ENCODE measurements at regions not wholly inside any gene's neighbourhood (a gene's known extent, or its start where the extent isn't known, plus 50 kb on each side); places are given as distances from the start of the nearest gene placed in this dataset.

DNA sequence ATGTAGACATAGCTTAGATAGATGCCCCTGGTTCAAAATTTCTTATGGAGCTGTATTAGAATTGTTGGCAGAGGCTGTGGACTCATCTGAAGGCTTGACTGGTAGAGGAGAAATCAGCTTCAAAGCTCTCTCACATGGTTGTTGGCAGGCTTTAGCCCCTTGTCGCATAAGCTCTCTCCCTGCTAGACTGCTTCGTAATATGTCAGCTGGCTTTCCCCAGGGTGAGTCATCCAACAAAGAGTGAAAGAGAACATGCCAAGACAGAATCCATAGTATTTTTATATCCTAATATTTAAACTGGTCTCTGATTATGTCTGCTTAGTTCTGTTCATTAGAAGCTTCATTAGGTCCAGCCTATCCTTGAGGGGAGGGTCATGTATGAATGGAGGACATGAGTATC, 427.4 kb upstream of the NAALADL2 start:
- Histone ChIP-seq H3K9me3 (replicated peaks; ENCODE audit: control insufficient read depth, insufficient read depth, low read length) (no peaks in the 10 kb centered on the region), H3K4me3 (no peak overlapping the region), H3K79me2 (ENCODE audit: control insufficient read depth, insufficient read depth, low read length) (no peaks in the 10 kb centered on the region), H3K36me3 (ENCODE audit: control insufficient read depth in 2 of 2, insufficient read depth in 2 of 2, low read length in 1 of 2) (no peaks in the 10 kb centered on the region), H3K27me3 (replicated peaks in 1 of 2; ENCODE audit: control insufficient read depth in 2 of 2, insufficient read depth in 2 of 2, low read length in 1 of 2) (no peaks in the 10 kb centered on the region), H3K27ac (ENCODE audit: control insufficient read depth, insufficient read depth) (no peak overlapping the region), H4K20me1 (ENCODE audit: control insufficient read depth, insufficient read depth) (no peaks in the 10 kb centered on the region), H3K9ac (ENCODE audit: control insufficient read depth, insufficient read depth, low read length) (no peak overlapping the region), H2AFZ (ENCODE audit: control insufficient read depth, low read depth, low read length) (no peak overlapping the region), H3K4me1 (ENCODE audit: control insufficient read depth, insufficient read depth, low read length) (no peaks in the 10 kb centered on the region), H3K4me2 (ENCODE audit: control insufficient read depth, insufficient read depth) (no peak overlapping the region)
- RAD21 ChIA-PET (ENCODE audit: unreplicated experiment): no interaction called here
- POLR2A ChIA-PET: no interaction called here
- 69% methylated on average over 2 of the region's 2 CpGs for WGBS (ENCODE audit: insufficient coverage, insufficient replicate concordance, low lambda C conversion rate, missing lambda C conversion rate)
- SMC1A ChIA-PET (ENCODE audit: uncharacterized antibody, unreplicated experiment): interaction anchor here (1.0 kb wide), 1 partner anchor 65 kb away, joined by 3 read pairs; no protein-coding TSS in a partner anchor
- BruUV-seq (replicated peaks): no TSS peak
- DNase-seq (ENCODE audit: low read depth, low spot score) (no peak), FAIRE-seq (no peak), ATAC-seq (no peak)
- in situ Hi-C loops (cut with MboI): no loop called here
- TF ChIP-seq FOS (IDR thresholded peaks at IDR 0.05; ENCODE audit: borderline replicate concordance, extremely low read depth, insufficient read length): no peak
- TF ChIP-seq HCFC1 (IDR thresholded peaks at IDR 0.05; ENCODE audit: low read length): no peak
- no peak for TF ChIP-seq IRF4 (IDR thresholded peaks at IDR 0.05; ENCODE audit: low read depth, low read length)
- TF ChIP-seq NR2C1 (IDR thresholded peaks at IDR 0.05): no peak
- TF ChIP-seq NR2F1 (conservative IDR thresholded peaks at IDR 0.05): no peak
- intact Hi-C loops (cut with micrococcal nuclease; ENCODE audit: unreplicated experiment): no loop called here
- CTCF ChIA-PET: no interaction called here

DNA sequence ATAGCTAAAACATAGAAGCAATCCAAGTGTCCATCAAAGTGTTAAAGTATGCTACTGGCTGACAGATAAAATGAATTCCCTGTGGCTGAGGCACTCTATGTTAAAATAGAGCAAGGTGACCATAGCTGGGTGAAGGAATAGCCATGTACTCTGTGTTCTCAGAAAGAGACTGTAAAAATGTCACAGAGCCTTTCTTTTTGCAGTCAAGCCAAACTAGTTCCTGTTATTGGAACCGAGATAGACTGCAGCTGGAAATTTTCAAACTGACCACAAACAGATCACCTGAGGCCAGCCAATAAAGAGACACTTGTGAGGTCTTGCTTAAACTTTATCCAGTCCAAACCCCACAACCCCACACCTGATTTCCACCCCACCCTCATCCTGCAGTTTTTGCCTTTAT, 422.8 kb upstream of the NAALADL2 start:
- POLR2A ChIA-PET: no interaction called here
- Histone ChIP-seq H3K4me1 (ENCODE audit: control insufficient read depth, insufficient read depth, low read length) (no peaks in the 10 kb centered on the region), H4K20me1 (ENCODE audit: control insufficient read depth, insufficient read depth) (no peaks in the 10 kb centered on the region), H3K4me3 (no peak overlapping the region), H3K79me2 (ENCODE audit: control insufficient read depth, insufficient read depth, low read length) (no peaks in the 10 kb centered on the region), H2AFZ (ENCODE audit: control insufficient read depth, low read depth, low read length) (no peak overlapping the region), H3K27me3 (replicated peaks in 1 of 2; ENCODE audit: control insufficient read depth in 2 of 2, insufficient read depth in 2 of 2, low read length in 1 of 2) (no peaks in the 10 kb centered on the region; a peak in 2 of 4 replicates), H3K36me3 (ENCODE audit: control insufficient read depth in 2 of 2, insufficient read depth in 2 of 2, low read length in 1 of 2) (no peaks in the 10 kb centered on the region), H3K9ac (ENCODE audit: control insufficient read depth, insufficient read depth, low read length) (no peak overlapping the region), H3K27ac (ENCODE audit: control insufficient read depth, insufficient read depth) (no peak overlapping the region), H3K4me2 (ENCODE audit: control insufficient read depth, insufficient read depth) (no peak overlapping the region), H3K9me3 (replicated peaks; ENCODE audit: control insufficient read depth, insufficient read depth, low read length) (no peaks in the 10 kb centered on the region)
- no TSS peak for BruUV-seq (replicated peaks)
- SMC1A ChIA-PET (ENCODE audit: uncharacterized antibody, unreplicated experiment): no interaction called here
- TF ChIP-seq ZNF384 (IDR thresholded peaks at IDR 0.05; ENCODE audit: borderline replicate concordance, low read depth, low read length) (no peak), ATF7 (IDR thresholded peaks at IDR 0.05; ENCODE audit: low read depth) (no peak), FOXM1 (IDR thresholded peaks at IDR 0.05; ENCODE audit: low read depth, low read length) (no peak), NBN (IDR thresholded peaks at IDR 0.05) (no peak), NR2F1 (conservative IDR thresholded peaks at IDR 0.05) (no peak), IKZF2 (IDR thresholded peaks at IDR 0.05) (no peak), BRCA1 (IDR thresholded peaks at IDR 0.05; ENCODE audit: low read depth, low read length) (no peak)
- TF ChIP-seq, protein P1, sequence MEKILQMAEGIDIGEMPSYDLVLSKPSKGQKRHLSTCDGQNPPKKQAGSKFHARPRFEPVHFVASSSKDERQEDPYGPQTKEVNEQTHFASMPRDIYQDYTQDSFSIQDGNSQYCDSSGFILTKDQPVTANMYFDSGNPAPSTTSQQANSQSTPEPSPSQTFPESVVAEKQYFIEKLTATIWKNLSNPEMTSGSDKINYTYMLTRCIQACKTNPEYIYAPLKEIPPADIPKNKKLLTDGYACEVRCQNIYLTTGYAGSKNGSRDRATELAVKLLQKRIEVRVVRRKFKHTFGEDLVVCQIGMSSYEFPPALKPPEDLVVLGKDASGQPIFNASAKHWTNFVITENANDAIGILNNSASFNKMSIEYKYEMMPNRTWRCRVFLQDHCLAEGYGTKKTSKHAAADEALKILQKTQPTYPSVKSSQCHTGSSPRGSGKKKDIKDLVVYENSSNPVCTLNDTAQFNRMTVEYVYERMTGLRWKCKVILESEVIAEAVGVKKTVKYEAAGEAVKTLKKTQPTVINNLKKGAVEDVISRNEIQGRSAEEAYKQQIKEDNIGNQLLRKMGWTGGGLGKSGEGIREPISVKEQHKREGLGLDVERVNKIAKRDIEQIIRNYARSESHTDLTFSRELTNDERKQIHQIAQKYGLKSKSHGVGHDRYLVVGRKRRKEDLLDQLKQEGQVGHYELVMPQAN (conservative IDR thresholded peaks at IDR 0.05): no peak
- in situ Hi-C loops (cut with MboI) (no loop called here), intact Hi-C loops (cut with micrococcal nuclease; ENCODE audit: unreplicated experiment) (no loop called here)
- CTCF ChIA-PET: no interaction called here
- RAD21 ChIA-PET (ENCODE audit: unreplicated experiment): no interaction called here
- DNase-seq (ENCODE audit: low read depth, low spot score) (no peak), FAIRE-seq (no peak), ATAC-seq (no peak)
- WGBS (ENCODE audit: insufficient coverage, insufficient replicate concordance, low lambda C conversion rate, missing lambda C conversion rate): 6% methylated on average over 1 of the region's 1 CpG
